ENCODE measurements at regions not wholly inside any gene's neighbourhood (a gene's known extent, or its start where the extent isn't known, plus 50 kb on each side); places are given as distances from the start of the nearest gene placed in this dataset.

GRCh38 chr16:9428355-9429005 lies 337.0 kb downstream of the HAPSTR1 start:
- ATAC-seq: no peak
- TF ChIP-seq SNAI2 (CRISPR knock-in tag; IDR thresholded peaks at IDR 0.05) (no peak), RARB (CRISPR knock-in tag; IDR thresholded peaks at IDR 0.05) (no peak), ZNF8 (CRISPR knock-in tag; IDR thresholded peaks at IDR 0.05) (no peak), CREB5 (CRISPR knock-in tag; IDR thresholded peaks at IDR 0.05; ENCODE audit: low read depth) (no peak), TSHZ2 (CRISPR knock-in tag; IDR thresholded peaks at IDR 0.05) (no peak), CSRNP3 (CRISPR knock-in tag; IDR thresholded peaks at IDR 0.05) (no peak), TCF4 (CRISPR knock-in tag; IDR thresholded peaks at IDR 0.05; ENCODE audit: borderline replicate concordance) (no peak), ZNF565 (CRISPR knock-in tag; conservative IDR thresholded peaks at IDR 0.05; ENCODE audit: low read depth) (no peak), ZFP30 (CRISPR knock-in tag; IDR thresholded peaks at IDR 0.05) (no peak), ARNTL (CRISPR knock-in tag; IDR thresholded peaks at IDR 0.05; ENCODE audit: borderline replicate concordance, low read depth) (no peak), ZC3H10 (CRISPR knock-in tag; IDR thresholded peaks at IDR 0.05) (no peak), ZNF70 (CRISPR knock-in tag; IDR thresholded peaks at IDR 0.05) (no peak), ISL1 (CRISPR knock-in tag; IDR thresholded peaks at IDR 0.05) (no peak), OSR1 (CRISPR knock-in tag; IDR thresholded peaks at IDR 0.05) (no peak), ZFP3 (CRISPR knock-in tag; IDR thresholded peaks at IDR 0.05) (no peak), ESRRG (CRISPR knock-in tag; IDR thresholded peaks at IDR 0.05) (no peak), PATZ1 (CRISPR knock-in tag; IDR thresholded peaks at IDR 0.05; ENCODE audit: borderline replicate concordance) (no peak)

GRCh38 chr16:9429646-9430330 lies 338.3 kb downstream of the HAPSTR1 start:
- ATAC-seq: no peak
- TF ChIP-seq ZNF70 (CRISPR knock-in tag; IDR thresholded peaks at IDR 0.05): no peak
- no peak for TF ChIP-seq TOX (CRISPR knock-in tag; IDR thresholded peaks at IDR 0.05; ENCODE audit: borderline replicate concordance)

GRCh38 chr16:9434659-9435058 lies 343.2 kb downstream of the HAPSTR1 start:
- TF ChIP-seq ARNTL (CRISPR knock-in tag; IDR thresholded peaks at IDR 0.05; ENCODE audit: borderline replicate concordance, low read depth): no peak
- TF ChIP-seq SNAI2 (CRISPR knock-in tag; IDR thresholded peaks at IDR 0.05): no peak
- TF ChIP-seq TSHZ2 (CRISPR knock-in tag; IDR thresholded peaks at IDR 0.05): no peak
- TF ChIP-seq ZNF565 (CRISPR knock-in tag; conservative IDR thresholded peaks at IDR 0.05; ENCODE audit: low read depth): no peak
- no peak for TF ChIP-seq PPARA (CRISPR knock-in tag; IDR thresholded peaks at IDR 0.05; ENCODE audit: borderline replicate concordance)
- no peak for TF ChIP-seq POU6F1 (CRISPR knock-in tag; IDR thresholded peaks at IDR 0.05; ENCODE audit: borderline replicate concordance, low read depth)
- no peak for TF ChIP-seq CSRNP3 (CRISPR knock-in tag; IDR thresholded peaks at IDR 0.05)
- TF ChIP-seq RARB (CRISPR knock-in tag; IDR thresholded peaks at IDR 0.05): no peak
- TF ChIP-seq OSR1 (CRISPR knock-in tag; IDR thresholded peaks at IDR 0.05): no peak
- no peak for TF ChIP-seq ZC3H10 (CRISPR knock-in tag; IDR thresholded peaks at IDR 0.05)
- ATAC-seq: no peak

Data from SK-N-SH treated with all-trans-retinoic acid at 6 μM for 48 hours (cell line).